NCI-H2029 (cell line): ENCODE measurements at regions not wholly inside any gene's neighbourhood (a gene's known extent, or its start where the extent isn't known, plus 50 kb on each side); places are given as distances from the start of the nearest gene placed in this dataset.
"Not testable (repeated sequence)": the region's sequence is repeated elsewhere in the genome, so short reads cannot be mapped to it uniquely, and the experiment has no call there.

ENCODE experiments used
- DNase-seq: peaks from one replicate; lab custom pipeline; 2025; lab: John Stamatoyannopoulos, UW

DNA sequence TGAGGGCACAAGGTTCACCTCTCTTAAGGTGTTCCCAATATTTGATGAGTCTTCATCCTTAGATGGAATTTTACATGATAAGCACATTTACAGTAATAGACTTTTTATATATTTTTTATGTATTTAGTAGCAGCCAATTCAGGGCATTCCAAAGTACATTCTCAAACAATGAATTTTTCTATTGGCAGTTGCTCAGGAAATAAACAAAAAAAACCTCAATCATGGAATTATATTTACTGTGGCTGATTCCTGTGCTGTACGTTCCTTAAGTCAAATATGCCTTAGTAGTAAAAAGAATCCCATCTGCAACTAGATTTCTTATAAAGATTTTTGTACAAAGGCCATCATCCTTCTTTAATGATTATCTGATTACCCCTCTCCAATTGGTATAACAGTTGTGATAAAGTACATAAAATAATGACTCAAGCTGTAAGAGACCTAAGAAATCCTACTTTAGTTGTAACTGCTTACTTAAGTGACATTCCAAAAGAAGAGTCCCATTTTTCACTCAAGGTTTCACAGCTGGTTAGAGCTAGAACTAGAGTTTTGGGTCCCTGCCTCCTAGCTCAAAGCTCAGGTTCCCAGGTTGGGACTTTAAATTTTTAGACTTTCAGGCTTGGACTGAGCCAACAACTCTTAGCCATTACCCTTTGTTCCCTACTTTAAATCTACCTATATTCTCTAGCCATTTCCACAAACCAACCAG lies 152.7 kb downstream of the FHIP1A start:
- no peak for DNase-seq

- peak; percentile 76 for DNase-seq
These were observed 154.2 kb downstream of the FHIP1A start for GRCh38 chr4:151563194-151563593.

GRCh38 chr4:151564321-151564720 lies 155.3 kb downstream of the FHIP1A start:
- no peak for DNase-seq

- no peak for DNase-seq
These were observed 156.6 kb downstream of the FHIP1A start for GRCh38 chr4:151565583-151565982.

- DNase-seq, result no peak
These were observed 157.1 kb downstream of the FHIP1A start for GRCh38 chr4:151566053-151566452.

DNA sequence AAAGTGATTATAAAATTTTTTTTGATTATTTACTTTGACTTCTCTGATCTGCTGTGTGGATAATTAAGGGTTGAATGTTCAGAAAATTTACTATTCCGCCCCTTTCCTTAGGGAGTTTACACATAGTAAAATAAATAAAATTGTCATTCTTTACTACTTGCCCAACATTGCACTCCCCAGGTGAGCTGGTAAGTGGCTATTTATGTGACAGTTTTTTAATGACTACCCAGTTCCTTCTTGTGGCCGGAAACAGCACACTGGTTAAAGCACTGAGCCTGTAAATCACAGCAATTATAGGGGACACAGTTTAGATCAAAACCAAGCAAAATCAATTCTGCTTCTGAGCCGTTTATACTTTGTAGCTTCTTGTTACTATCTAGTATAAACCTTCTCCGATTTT lies 158.1 kb downstream of the FHIP1A start:
- no peak for DNase-seq

- DNase-seq, result no peak
These were observed 160.0 kb downstream of the FHIP1A start for GRCh38 chr4:151568966-151569365.

- peak; percentile 83 for DNase-seq
These were observed 160.7 kb downstream of the FHIP1A start for GRCh38 chr4:151569650-151570049.

GRCh38 chr4:151573474-151573873 lies 164.5 kb downstream of the FHIP1A start:
- no peak for DNase-seq

GRCh38 chr4:151573945-151574344 lies 165.0 kb downstream of the FHIP1A start:
- DNase-seq, result no peak

GRCh38 chr4:151574968-151575367 lies 166.0 kb downstream of the FHIP1A start:
- no peak for DNase-seq

GRCh38 chr4:151575646-151576045 lies 166.7 kb downstream of the FHIP1A start:
- no peak for DNase-seq

- DNase-seq, result no peak
These were observed 167.7 kb downstream of the FHIP1A start for GRCh38 chr4:151576627-151577026.

DNA sequence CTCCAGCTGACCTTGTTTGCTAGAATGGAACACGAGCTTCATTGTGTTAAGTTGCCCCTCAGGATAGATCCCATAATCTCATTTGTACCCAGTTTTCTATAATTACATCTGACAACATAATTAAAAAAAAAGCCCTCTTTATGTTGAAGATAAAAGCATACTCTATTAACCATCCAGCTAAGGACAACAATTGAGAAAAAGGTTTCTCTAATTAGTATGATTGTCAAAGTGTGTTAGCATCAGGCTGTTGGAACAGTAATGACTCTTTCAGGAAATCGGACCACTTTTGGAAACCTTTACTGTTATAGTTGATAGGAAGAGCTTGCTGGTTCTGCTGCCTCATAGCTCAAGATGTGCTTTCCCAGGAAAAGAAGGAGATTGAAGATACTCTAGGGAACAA lies 172.6 kb downstream of the FHIP1A start:
- DNase-seq, result no peak

- no peak for DNase-seq
These were observed 173.1 kb downstream of the FHIP1A start for GRCh38 chr4:151582098-151582497.

- no peak for DNase-seq
These were observed 174.4 kb downstream of the FHIP1A start for GRCh38 chr4:151583157-151583914.

DNA sequence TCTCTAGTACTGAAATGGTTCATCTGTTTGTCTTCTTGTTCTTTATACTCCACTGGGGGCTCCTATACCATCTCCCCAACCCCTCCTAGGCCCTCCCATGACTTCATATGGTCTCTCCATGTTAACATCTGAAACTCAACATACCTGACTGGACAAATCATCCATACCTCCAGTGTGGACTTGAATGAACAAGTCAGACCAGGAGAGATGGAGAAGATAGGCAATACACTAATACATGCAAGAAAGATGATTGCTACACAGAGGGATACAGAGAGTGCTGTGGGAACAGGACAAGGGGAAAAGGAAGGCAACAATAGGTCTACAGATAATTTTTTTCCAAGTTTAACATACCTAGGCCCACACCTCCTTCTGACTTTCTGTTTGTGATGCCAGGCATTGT lies 175.1 kb downstream of the FHIP1A start:
- DNase-seq, result no peak

- not testable (repeated sequence) for DNase-seq
These were observed 165.2 kb downstream of the GATB start for GRCh38 chr4:151595629-151596028.

- DNase-seq, result not testable (repeated sequence)
These were observed 163.1 kb downstream of the GATB start for GRCh38 chr4:151597691-151598090.

DNA sequence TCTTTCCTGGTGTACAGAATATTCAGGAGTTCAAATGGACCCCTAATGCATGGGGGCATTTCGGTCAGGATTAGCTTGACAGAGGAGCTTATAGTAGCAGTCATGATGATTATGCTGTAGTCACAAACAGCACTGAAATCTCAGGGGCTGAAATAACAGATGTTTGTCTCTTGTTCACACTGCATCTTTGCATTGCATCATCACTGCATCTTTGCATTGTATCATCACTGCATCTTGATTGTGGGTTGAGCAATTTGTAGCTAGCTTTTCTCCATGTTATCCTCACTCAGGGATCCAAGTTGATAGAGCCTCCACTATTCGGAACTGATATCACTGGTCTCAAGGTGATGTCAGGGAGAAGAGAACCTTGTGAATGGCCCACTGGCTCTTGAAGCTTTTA lies 160.9 kb downstream of the GATB start:
- DNase-seq, result no peak

GRCh38 chr4:151600432-151600831 lies 160.4 kb downstream of the GATB start:
- DNase-seq, result no peak

- no peak for DNase-seq
These were observed 157.4 kb downstream of the GATB start for GRCh38 chr4:151603377-151603776.

DNA sequence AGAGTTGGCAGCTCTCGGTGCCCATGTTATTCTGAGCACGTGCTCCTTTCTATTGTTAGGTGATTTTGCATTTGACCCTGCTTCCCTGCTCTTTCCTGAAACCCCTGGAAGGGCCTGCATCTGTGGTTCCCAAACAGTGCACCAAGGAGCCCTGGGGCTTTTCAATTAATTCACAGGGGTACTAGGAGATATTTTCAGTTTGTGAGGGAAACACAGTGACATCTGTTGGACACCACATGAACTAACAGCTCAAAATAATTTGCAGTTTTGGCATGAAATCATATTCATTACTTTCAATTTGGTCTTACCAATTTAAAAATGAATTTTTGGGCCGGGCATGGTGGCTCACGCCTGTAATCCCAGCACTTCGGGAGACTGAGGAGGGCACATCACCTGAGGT lies 156.6 kb downstream of the GATB start:
- no peak for DNase-seq

GRCh38 chr4:151605215-151605614 lies 155.6 kb downstream of the GATB start:
- DNase-seq, result no peak
